Stimulated activated CD4-positive, alpha-beta T cell treated with anti-CD3 and anti-CD28 coated beads, Interleukin-2, amount 100 ng/mL, for 24 hours (primary cell): ENCODE measurements at regions not wholly inside any gene's neighbourhood (a gene's known extent, or its start where the extent isn't known, plus 50 kb on each side); places are given as distances from the start of the nearest gene placed in this dataset.

Source experiments
- DNase-seq, 2 donors: peaks; one replicate each; pipeline ENCODE4 v3.0.0-alpha.2; 2020

DNA sequence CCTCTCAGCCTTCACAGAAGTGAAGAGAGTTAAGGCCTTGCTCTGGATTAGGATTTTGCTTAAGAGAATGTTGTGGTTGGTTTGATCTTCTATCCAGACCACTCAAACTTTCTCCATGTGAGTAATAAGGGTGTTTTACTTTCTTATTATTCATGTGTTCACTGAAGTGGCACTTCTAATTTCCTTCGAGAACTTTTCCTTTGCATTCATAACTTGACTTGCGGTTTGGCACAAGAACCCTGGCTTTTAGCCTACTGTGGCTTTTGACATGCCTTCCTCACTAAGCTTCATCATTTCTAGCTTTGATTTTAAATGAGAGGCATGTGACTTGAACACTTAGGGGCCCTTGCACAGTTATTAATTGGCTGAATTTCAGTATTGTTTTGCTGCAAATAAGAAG lies 166.1 kb upstream of the OPRM1 start:
- DNase-seq, result no peak

GRCh38 chr6:153862927-153863326 lies 176.1 kb upstream of the OPRM1 start:
- no peak for DNase-seq

GRCh38 chr6:153862139-153862538 lies 176.9 kb upstream of the OPRM1 start:
- no peak for DNase-seq

- DNase-seq, result no peak
These were observed 180.5 kb upstream of the OPRM1 start for GRCh38 chr6:153858529-153858928.

GRCh38 chr6:153856929-153857376 lies 182.1 kb upstream of the OPRM1 start:
- DNase-seq, result no peak

GRCh38 chr6:153852481-153852880 lies 186.6 kb upstream of the OPRM1 start:
- no peak for DNase-seq

- no peak for DNase-seq
These were observed 187.0 kb upstream of the OPRM1 start for GRCh38 chr6:153852034-153852433.

DNA sequence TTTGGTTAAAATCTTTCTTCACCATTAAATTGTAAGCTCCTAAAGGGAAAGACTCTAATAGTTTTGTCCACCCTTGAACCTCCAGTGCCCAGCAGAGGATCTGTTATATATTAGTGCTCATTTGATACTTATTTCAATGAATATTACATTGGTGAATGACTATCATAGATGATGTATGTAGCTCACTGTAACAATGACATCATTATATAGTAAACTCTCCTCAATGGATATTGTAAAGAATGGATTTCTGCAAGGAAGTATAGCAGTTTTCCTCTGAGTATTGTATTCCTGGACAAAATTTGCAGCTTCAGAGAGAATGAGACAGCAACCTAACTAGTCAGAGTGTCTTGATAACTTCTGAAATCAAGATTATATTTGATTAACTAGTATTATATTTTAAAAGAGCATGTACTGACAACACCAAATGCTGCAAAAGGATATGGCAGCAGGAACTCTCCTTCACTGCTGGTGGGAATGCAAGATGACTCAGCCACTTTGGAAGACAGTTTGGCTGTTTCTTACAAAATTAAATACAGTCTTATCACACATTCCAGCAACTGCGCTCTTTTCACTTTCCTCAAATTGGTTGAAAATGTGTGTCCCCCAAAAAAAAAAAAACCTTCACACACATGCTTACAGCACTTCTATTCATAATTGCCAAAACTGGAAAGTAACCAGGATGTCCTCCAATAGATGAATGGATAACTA lies 189.8 kb upstream of the OPRM1 start:
- no peak for DNase-seq

GRCh38 chr6:153843420-153843819 lies 195.6 kb upstream of the OPRM1 start:
- DNase-seq, result no peak

DNA sequence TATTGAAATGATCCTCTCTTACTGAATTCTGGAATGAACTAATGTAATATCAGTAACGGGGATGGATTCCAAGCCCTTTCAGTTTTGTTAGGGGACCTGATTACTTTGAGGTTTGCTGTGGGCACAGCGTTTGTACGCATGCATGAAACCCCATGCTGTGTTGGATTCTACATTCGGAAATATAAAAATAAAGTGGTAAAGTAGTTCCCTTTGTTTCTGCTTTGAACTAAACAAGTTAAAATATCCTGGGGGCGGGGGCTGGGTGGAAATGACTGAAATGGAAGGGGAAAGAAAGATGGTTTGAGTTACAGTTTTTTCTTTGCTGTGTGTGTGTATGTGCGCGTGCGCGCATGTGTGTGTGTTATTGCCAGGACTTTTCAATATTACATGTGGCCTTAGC lies 196.5 kb upstream of the OPRM1 start:
- no peak for DNase-seq

DNA sequence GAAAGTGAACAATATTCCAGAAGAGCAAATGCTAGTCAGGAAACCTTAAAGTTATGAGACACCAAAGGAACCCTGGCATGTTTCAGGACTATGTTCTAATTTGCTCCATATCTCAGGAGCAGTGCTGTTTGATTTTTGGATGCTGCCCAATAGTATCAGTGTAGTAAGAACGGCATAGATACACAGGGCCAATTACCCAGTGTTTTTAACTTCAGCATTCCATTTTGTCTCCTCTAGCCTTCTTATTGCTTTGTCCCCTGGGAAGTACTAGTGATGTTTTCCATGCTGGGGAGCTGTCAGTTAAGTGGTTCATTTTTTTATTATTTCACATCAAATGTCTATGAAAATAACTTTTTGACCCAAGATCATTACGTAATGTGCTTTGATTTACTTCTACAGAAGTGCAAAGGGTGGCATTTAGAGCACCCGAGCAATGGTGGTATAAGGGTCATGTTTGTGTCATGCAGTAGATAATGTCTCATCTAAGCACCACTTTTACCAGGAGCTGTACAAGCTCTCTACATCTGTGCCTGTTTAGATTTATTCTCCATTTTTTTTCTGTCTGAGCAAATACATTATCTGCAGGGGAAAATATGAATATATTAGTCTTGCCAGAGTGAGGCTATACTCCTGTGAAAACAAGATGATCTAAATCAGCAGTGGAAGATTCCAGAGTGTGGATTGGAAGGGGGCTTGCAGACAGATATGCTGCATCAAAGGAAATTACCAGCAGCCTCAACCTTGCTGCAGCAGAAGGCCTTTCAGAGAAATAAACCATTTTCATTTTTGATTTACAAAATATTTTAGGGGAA lies 198.8 kb upstream of the OPRM1 start:
- no peak for DNase-seq

- no peak for DNase-seq
These were observed 206.5 kb upstream of the OPRM1 start for GRCh38 chr6:153832543-153832942.

DNA sequence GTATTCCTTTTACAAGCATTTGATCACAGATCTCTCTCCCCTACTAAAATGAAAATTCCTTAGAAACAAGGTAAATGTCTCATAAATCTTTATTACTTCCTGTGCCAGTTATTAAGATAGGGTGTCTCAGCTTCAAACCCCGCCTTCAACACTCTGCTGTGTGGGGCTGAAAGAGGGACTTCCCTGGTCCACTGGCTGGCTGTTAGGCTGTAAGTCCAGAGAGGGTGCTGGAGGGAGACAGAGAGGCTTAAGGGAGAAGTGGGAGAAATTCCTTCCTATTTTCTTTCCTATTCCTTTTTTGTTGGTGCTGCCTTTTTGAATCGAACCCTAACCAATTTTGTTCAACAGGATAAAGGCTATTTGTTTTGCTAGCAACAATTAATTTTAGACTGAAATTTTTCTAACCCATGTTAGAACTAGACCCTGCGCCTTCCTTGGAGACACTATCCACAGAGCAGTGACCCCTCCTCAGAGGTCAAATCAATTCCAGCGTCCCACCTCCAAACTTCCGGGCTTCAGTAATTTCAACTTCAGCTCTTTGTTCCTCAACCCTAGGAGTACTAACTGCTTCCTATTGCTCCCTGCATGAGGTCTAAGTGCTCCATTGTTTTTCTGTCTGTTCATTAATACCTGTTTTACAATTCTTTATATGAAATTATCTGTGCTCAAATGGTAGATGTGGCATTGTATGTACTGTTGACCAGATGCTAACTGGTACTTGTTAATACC lies 207.5 kb upstream of the OPRM1 start:
- no peak for DNase-seq

DNA sequence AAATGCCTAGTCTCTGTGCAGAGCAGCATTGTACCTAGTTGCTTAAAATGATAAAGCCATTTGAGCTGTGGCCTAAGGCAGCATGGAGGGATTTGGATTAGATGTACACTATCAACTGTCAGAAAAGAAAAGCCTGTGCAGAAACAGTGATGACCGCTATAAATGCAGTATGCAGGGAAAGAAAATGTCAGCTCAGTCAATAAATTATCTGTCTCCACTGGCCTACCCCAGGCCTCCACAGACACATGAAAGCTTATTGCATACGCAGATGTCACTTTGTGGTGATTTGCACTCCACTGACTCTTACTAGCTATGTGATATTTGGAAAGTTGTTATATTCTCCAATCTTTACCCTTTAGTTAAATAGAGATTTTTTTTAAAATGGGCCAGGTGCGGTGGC lies 221.9 kb upstream of the OPRM1 start:
- DNase-seq, result no peak

- no peak for DNase-seq
These were observed 222.7 kb upstream of the OPRM1 start for GRCh38 chr6:153816366-153816765.

DNA sequence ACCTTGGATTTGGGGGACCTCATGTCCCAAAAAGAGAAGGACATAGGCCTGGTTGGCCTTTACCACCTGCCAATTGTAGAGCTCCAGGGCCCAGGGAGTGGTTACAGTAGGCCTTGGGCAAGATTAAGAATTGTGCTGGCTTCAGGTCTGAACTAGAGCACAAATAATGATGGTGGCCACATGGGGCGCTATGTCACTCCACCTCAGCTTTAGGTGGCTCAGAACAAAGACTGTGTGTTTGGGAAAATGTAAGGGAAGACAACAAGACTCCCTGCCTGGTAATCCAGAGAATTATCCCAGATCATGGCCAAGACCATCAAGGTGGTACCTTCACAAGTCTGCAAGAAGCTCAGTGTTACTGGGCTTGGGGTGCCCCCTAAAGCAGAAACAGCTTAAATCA lies 224.9 kb upstream of the OPRM1 start:
- DNase-seq, result no peak

DNA sequence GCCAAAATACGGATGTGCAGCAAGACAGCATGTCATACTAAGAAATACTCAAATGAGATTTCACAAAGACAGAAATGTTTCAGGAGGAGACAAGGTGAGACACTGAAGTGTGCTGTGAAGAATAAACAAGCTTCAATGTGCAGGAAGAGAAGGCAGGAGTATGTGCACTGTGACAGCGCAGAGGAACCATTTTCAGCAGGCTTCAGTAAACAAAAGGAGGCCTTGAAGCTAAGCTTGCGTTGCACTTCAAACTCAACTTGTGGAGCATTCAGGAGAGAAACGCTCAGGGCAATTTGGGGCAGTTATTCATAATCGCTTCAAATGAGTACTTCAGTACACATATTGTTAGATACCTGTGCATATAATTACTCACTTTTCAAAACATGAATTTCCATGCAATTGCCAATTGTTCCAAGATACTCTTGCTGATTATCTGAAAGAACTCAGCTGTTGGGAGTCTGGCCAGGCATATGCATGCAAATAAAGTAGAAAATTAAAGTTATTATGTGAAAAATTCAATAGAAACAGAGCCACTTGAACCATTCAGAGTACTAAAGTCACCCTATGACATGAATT lies 234.2 kb upstream of the OPRM1 start:
- DNase-seq, result no peak

DNA sequence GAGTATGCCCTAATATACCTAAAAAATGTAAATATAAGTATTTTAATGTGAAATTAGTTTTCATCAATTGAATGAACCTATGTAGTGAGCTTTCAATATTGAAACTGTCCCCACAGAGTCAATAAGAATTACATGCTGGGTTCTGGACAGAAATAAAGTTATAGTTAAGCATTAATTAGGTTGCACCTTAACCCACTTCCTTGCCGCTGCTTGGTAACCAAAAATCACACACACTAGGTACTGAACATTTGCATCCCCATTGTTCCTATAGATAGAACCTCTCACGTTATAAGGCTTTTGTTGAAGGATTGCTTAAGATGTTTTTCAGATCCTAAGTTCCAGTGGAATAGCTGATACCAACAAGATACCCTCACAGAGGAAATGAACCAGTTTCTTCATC lies 237.1 kb upstream of the OPRM1 start:
- no peak for DNase-seq

GRCh38 chr6:153800580-153801188 lies 238.4 kb upstream of the OPRM1 start:
- DNase-seq, result no peak

GRCh38 chr6:153790876-153791473 lies 248.1 kb upstream of the OPRM1 start:
- no peak for DNase-seq

DNA sequence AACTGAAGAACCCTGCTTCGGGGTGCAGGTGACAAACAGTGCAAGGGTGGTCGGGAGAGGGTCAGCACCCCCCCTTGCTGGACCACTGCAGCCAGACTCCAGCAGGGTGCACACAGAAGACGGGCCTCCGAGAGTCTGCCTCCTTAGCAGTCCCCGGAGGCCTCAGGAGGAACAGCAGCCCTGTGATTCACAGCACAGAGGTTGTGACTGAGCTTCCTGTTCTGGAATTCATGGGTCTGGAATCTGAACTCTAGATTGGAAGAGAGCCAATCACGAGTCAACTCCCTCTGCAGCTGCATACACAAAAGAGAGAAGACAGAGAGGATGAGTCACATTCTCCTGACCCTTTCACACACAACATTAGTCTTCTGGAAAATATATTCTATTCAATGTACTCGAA lies 249.0 kb upstream of the OPRM1 start:
- DNase-seq, result no peak

DNA sequence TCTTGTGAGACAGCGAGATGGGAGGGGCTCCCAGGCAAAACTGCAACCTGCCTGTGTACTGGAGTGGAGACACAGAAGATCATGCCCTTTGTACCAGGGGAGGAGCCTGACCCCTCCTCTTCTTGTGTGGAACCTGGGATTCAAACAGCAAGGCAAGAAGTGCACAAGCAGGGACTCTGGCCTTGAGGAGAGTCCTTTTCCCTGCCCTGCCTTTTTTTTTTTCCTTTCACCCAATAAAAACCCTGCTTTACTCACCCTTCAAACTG lies 251.8 kb upstream of the OPRM1 start:
- no peak for DNase-seq

- no peak for DNase-seq
These were observed 257.7 kb upstream of the OPRM1 start for GRCh38 chr6:153781306-153781705.
